HK-2 (cell line): ENCODE measurements at regions not wholly inside any gene's neighbourhood (a gene's known extent, or its start where the extent isn't known, plus 50 kb on each side); places are given as distances from the start of the nearest gene placed in this dataset.
"Not testable (repeated sequence)": the region's sequence is repeated elsewhere in the genome, so short reads cannot be mapped to it uniquely, and the experiment has no call there.

Experiments used
- DNase-seq: peaks from one replicate; pipeline ENCODE4 v3.0.0-alpha.2; 2018; ENCODE audit not compliant: unreplicated experiment

GRCh38 chr15:35929740-35930444 lies 383.9 kb upstream of the DPH6 start:
- no peak for DNase-seq

DNA sequence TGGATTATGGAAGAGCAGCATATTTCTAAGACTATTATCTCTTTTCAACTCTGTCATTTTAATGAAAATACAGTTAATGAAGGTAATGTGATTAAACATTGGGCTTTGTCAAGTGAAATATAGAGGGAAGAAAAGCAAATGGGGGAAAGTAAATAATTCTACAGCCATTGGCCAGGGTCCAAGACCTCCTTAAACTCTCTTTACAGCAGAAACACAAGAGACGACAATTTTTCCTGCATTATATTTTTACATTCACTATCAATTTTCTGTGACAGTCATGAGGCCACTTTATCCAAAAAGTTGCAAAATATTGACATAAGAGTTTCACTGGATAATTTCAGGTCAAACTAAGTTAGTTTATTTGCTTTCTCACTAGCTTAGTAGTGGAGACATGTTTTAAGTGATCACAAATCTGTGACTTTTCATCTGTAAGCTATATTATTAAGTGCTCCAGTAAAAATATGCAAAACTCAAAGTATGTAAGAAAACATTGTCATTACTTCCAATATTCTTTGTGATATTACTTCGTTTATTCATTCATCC lies 385.9 kb upstream of the DPH6 start:
- DNase-seq = no peak

- DNase-seq = no peak
These were observed 386.6 kb upstream of the DPH6 start for GRCh38 chr15:35932531-35932930.

- DNase-seq = no peak
These were observed 387.6 kb upstream of the DPH6 start for GRCh38 chr15:35933531-35933930.

DNA sequence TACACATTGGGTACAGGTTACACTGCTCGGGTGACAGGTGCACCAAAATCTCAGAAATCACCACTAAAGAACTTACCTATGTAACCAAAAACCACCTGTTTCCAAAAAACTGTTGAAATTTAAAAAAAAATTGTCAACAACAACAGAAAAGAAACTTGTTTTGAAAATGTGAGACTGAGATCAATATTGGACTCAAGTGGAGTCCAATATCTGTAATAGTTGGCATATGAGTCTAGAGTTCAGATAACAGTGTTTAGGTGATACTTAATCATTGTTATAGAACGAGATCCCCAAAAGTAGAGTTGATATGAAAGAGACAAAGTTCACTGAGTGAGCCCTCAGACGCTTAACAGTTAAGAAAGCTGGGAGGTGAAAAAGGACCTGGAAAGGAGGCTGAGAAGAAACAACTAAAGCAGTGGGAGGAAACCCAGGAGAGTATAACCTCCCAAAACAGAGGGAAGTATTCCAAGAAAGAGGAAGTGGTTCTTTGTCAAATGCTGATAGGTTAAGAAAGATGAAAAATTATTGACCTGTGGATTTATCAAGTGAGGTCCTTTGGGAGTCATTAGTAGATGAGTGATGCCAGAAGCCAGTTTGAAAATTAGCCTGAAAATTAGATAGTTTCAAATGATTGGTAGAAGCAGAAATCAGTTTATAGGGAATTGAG lies 388.6 kb upstream of the DPH6 start:
- DNase-seq = no peak

- no peak for DNase-seq
These were observed 390.3 kb upstream of the DPH6 start for GRCh38 chr15:35936284-35936683.

DNA sequence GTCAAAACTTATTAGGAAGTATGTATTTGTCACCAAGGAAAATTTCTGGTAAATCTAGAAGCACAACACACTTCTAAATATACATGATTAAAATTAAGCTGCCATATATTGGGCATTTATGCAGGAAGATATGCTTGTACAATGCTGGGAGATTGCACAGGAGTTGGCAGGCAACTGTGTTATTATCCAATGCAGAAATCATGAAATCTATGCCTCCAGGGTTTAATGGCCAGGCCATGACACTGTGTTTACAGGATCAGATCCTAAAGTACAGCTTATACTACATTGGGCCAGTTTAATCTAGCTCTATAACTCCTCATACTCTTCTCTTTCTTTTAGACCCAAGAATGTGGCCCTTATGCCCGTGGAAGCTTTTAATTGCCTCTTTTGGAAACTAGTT lies 391.4 kb upstream of the DPH6 start:
- DNase-seq = no peak

DNA sequence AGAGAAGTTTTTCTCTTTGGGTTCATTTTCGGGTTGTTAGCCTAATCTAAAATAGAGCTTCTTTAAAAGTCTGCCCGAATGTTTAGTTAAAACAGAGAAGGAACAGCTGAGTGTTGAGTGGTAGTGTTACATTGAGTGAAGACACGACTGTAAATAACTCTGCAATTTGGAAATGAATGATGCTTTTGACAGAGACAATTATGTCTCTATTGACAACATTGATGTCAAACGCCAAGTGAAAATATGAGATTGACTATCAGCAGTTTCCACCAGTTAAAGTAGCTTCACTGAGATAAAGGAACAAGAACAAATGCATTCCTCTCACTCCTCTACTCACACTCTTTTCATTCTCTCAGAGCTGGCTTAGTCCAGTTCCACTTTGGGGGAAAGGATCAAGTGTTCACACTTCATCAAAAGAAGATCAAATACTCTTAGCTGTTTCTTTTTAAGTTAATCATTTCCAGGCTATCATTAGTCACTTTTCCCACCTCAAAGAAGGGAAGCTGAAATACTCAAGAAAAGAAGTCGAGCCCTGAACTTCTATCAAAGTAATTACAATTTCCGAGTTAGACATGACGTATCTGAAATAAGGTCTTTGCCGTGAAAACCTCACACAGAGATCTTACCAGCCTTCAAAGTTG lies 399.1 kb upstream of the DPH6 start:
- DNase-seq = no peak

- DNase-seq = no peak
These were observed 407.5 kb upstream of the DPH6 start for GRCh38 chr15:35953424-35953823.

- DNase-seq = no peak
These were observed 410.1 kb upstream of the DPH6 start for GRCh38 chr15:35956056-35956455.

GRCh38 chr15:35958021-35958420 lies 412.1 kb upstream of the DPH6 start:
- DNase-seq = no peak

DNA sequence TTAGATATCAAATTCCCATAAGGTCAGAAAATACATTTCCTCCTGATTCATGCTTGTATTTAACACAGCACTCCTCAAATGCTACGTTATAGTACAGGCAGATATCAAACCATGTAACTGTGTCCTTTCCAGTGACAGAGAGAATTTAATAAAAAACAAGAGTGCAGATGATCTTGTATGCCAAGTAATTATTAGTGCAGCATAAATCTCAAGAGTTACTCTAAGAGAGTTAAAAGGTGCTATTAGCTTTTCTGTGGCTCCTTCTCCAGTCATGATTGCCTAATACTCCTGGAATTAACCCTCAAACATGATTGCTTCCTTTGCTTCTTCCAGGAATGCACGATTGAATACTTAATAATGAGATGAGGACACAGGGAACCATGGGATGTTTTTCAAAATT lies 413.0 kb upstream of the DPH6 start:
- DNase-seq = no peak

DNA sequence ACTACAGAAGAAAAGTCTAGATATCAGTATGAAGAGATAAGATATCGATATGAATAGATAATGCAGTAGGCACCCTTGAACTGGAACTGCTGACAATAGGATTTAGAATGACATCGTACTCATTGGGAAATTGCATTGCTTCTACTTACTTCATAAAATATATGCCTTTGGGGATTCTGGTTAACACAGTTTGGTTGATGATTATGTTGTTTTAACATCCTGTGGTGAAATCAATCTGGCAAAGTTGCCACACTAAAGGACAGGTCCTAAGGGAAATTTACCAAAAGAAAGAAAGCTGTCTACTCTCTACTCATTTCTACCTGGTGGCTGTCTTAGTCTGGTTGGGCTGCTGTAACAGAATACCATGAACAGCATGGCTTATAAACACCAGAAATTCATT lies 417.4 kb upstream of the DPH6 start:
- DNase-seq = no peak

GRCh38 chr15:35966781-35967180 lies 420.8 kb upstream of the DPH6 start:
- DNase-seq = no peak

GRCh38 chr15:35967968-35968367 lies 422.0 kb upstream of the DPH6 start:
- DNase-seq = not testable (repeated sequence)

- no peak for DNase-seq
These were observed 427.1 kb upstream of the DPH6 start for GRCh38 chr15:35973029-35973428.

GRCh38 chr15:35974052-35974451 lies 428.1 kb upstream of the DPH6 start:
- no peak for DNase-seq

- no peak for DNase-seq
These were observed 430.0 kb upstream of the DPH6 start for GRCh38 chr15:35975941-35976340.

GRCh38 chr15:35979608-35980007 lies 433.6 kb upstream of the DPH6 start:
- DNase-seq = no peak

- no peak for DNase-seq
These were observed 434.8 kb upstream of the DPH6 start for GRCh38 chr15:35980719-35981118.

DNA sequence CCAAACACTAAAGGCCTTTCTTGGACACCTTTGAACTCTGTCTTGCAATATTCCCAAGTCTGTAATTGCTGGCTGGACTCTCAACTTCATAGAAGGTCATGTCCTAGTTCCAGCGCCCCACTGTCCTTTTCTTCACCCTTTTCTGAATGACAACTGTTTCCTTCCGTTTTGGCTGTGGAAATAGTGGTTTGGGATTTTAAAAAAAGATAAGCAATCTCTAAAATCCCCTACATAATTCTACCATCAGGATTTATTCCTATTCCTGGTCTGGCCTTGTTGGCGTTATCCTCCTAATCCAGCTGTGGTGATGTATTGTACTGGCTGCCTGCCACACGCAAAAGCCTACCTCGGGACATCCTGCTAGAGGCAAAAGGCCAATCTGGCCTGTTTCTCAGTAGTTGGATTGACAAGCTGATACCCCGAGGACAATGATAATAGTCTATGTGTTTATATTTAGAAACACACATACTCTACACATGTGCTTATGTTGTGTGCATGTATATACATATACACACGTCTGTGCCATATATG lies 440.3 kb upstream of the DPH6 start:
- no peak for DNase-seq

DNA sequence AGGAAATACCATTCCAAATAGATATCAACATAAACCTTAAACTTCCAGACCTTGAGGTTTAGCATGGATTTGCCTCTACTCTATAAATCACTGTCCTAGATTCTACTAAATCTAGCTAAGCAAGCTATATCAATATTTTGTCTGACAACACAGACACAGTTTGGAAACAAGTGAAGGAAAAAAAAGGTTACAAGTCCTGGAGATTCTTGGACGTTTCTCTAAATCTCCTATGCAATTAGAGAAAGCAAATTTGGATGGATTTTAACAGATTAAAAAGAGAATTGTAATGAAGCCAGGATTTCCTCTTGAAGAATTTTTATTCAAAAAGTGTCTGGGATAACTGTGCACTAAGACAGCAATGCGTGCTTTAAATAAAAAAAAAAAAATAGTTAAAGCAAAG lies 441.1 kb upstream of the DPH6 start:
- no peak for DNase-seq

GRCh38 chr15:35991386-35991785 lies 445.4 kb upstream of the DPH6 start:
- DNase-seq = no peak
